Stimulated activated CD4-positive, alpha-beta T cell treated with anti-CD3 and anti-CD28 coated beads, Interleukin-4, amount 100 ng/mL, for 48 hours (primary cell): ENCODE measurements at regions not wholly inside any gene's neighbourhood (a gene's known extent, or its start where the extent isn't known, plus 50 kb on each side); places are given as distances from the start of the nearest gene placed in this dataset.
"Not testable (repeated sequence)": the region's sequence is repeated elsewhere in the genome, so short reads cannot be mapped to it uniquely, and the experiment has no call there.

Experiments used
- DNase-seq, 2 donors: peaks; one replicate each; pipeline ENCODE4 v3.0.0-alpha.2; 2020; ENCODE audit warnings: low read depth in 2 of 2

DNA sequence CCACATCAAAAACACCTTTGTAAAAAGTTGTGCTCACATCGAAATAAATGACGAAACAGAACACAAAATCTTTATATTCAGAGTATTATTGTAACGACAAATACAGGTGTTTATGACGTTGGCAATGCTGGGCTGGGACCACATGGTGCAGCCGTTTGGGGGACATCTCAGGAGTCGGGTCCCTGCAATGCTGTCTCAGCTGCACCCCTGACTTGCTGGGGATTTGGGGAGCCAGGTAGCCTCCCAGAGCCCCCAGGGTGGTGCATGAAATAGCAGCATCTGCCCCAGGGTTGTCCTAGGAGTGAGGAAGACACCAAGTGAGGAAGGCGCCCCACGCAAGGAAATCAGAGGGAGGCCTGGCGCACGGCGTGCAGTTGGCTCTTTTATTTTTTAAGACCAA, 1526.8 kb downstream of the BRD1 start:
- no peak for DNase-seq

DNA sequence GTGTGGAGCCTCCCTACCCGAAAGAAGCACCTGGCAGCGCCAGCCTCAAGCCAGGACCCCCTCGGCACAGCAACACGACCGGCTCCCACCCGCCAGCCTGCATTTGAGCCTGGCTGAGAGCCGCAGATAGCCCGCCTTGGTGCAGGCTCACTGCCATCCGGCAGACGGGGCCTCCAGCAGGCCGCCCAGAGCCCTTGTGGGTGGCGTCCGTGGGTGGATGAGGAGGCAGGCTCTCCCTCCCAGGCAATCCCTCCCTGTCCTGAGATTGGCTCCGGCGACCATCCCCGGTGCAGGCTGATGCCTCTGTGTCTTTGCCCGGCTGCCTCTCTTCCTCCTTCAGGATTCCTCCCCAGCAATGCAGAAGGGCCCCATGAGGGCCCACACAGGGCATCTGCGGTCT, 1527.9 kb downstream of the BRD1 start:
- DNase-seq: no peak

DNA sequence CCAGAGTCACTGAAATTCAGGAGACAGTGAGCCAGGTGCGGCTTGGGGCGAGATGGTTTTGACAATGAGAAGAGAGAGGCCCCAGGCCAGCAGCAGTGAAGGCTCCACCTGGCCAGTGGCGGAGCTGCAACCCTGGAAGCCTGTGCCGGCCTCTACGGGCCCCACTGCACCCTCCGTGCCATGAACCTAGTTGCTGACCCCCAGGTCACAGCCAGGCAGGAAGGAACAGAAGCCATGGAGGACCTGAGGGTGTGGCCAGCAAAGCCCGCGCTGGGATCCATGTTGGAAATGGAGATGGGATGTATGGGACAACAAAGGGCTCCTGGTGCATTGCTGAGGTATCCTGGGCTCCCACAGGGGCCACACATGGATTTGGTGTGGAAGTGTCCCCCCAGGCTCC, 1528.5 kb downstream of the BRD1 start:
- no peak for DNase-seq

DNA sequence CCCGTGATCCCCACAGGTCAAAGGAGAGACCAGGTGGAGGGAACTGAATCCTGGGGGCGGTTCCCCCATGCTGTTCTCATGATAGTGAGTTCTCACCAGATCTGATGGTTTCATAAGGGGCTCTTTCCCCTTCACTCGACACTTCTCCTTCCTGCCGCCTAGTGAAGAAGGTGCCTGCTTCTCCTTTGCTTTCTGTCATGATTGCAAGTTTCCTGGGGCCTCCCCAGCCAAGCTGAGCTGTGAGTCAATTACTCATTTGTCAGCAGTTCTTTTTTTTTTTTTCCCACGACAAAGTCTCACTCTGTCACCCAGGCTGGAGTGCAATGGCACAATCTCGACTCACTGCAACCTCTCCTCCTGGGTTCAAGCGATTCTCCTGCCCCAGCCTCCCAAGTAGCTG, 1530.4 kb downstream of the BRD1 start:
- no peak for DNase-seq

DNA sequence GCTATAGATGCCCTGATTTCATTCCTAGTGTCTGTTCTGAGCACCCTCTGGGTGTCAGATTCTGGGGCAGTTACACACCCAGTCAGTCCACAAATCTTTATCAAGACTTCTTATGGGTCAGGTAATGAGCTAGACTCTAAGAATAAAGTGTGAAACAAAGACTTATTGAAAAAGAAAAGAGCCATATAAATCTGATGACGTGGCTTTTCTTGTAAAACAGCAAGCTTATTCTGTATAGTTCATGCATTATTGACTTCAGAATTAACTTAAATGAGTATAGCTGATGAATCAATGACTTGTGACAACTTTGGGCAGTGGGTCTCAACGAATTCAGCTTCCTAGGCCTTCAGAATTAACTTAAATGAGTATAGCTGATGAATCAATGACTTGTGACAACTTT, 1527.5 kb downstream of the TBC1D22A start:
- not testable (repeated sequence) for DNase-seq

DNA sequence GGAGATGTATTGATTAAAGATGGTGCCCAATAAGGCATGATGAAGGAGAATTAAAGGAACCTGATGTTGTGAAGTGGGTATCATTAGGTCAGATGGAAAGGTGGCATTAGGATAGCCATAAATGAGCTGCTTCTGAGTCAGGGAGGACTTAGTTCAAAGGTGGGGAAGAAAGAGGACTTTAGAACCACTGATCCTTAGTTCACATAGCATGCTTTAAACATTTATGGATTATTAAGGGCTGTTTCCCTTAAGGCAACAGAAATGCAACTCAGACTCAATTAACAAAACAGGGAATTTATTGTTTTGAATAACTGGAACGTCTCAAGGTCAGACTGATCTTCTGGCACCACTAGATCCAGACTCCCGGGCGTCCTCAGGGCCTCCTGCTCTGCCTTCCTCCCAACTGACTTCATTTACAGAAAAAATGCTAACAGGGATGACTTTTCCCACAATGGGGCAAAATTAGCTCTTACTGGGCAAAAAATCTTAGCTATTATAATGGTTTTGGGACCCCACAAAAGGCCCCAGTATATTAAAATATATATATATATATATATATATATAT, 1526.0 kb downstream of the TBC1D22A start:
- no peak for DNase-seq

DNA sequence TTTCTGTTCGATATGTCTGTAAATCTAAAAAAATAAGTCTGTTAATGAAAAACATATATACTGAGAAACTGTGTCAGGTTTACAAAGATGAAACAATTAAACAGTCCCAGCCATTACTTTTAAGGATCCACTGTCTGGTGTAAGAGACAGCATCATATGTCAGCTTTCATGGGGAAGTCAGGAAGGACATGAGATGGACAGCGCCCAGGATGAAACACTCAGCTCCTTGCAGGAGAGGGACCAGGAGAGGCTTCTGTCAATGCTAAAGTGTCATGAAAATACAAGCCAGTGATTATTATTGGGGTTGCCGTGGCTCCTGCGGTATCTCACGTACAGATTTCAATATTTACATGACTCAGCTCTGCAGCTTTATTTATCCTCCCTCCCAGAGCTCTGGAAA, 1524.6 kb downstream of the TBC1D22A start:
- no peak for DNase-seq

DNA sequence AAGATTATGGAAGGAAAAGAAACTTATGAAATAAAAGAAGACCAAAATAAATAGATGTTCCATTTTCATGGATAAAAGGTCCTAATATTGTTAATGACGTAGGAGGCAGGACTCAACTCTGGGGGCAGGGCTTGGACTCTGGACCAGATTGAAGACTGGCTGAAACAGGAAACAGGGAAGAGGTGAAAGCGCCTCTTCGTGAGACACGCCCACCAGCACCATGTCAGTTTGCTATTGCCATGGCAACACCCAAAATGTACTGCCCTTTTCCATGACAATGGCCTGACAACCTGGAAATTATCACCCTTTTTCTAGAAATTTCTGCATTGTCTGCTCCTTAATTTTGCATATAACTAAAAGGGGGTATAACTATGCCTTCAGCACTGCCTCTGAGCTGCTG, 1522.2 kb downstream of the TBC1D22A start:
- no peak for DNase-seq

DNA sequence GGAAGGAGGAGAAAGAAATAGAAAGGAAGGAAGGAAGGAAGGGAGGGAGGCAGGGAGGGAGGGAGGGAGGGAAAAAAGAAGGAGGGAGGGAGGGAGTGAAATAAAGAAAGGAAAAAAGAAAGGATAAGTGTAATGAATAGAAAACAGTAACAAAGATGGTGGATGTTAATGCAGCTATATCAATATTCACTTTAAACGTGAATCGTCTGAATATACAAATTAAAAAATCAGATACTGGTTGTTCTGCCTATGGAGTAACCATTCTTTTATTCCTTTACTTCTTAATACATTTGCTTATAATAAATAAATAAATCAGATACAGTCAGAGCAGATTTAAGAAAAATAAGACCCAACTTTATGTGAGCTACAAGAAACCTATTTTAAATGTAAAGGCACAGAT, 1520.4 kb downstream of the TBC1D22A start:
- DNase-seq: no peak

DNA sequence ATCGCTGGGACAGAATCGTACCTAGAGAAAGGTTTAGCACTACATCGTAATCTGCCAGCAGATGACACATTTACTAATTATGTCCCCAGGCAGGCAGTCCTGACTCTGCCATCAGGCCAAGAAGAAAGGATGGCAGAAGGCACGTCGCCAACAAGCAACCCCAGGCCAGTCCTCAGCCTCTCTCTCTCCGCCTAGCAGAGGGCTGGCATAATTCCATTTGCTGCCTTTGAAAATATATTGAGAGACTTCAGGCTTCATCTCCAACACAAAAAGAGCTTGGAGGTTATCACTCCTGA, 1517.0 kb downstream of the TBC1D22A start:
- no peak for DNase-seq

DNA sequence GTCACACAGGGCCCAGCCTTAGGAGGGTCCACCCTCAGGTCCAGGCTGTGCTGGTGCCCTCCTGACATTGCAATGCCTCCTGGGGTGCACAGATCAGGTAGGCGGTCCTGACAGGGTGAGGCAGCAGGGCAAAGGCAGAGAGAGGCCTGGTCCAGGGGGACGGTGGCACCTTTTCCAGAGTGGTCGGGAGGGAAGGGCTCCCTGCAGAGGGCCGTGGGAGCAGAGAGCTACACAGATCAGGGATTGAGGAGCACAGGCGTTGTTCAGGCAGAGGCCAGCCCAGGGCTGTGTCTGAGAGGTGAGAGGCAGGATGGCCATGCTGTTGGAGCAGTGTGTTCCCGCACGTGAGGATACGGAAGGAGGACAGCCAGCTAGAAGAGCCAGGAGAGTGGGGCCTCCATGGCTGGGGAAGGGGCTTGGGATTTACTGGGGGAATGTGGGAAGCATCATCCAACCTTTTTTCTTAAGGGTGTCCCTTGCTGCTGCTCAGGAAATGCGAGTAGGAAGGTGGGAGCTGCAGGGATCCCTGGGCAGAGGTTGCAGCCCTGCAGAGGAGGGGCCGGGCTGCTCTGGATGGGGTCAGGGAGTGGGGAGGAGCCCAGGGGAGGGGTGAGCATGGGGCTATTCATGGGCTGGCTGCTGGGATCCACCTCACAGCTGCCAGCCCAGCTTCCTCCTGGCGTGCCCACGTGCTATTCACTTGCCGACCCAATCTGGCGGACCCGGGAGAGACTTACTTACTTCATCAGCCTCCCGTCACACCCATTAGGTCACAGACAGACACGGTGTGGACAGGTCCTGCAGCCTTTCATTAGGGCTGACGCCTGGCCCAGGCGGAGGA, 1516.4 kb downstream of the TBC1D22A start:
- DNase-seq: no peak

DNA sequence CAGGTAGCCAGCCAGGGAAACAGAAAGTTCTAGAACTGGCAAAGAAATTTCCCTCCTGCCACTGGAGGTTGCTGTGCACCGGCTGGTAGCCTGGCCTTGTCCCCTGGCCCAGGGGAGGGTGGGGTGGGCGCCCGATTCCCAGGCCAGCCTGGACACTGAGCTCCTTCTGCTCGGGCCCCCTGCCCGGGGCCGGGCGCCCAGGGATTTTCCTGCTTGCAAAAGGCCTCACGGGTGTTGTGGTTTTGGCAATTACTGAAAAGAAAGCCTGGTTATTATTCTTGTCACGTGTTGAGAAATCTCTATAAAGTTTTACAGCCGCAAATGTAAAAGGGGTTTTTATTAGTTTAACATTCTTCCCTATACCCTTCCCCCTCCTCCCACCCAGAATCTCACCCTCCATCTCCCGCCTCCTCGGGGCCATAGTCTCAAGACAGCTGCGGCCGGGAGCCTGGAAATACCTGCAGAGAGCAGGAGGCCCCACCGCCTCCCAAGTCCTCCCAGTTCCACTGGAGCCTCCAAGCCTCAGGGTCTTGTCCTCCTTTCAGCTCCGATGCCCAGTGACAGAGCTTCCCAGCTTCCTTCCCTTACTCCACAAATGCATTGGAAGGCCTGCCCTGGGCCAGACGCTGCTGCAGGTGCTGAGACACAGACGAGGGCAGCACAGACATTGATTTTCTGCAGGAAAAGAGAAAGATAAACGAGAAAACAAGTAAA, 1515.6 kb downstream of the TBC1D22A start:
- DNase-seq: no peak

DNA sequence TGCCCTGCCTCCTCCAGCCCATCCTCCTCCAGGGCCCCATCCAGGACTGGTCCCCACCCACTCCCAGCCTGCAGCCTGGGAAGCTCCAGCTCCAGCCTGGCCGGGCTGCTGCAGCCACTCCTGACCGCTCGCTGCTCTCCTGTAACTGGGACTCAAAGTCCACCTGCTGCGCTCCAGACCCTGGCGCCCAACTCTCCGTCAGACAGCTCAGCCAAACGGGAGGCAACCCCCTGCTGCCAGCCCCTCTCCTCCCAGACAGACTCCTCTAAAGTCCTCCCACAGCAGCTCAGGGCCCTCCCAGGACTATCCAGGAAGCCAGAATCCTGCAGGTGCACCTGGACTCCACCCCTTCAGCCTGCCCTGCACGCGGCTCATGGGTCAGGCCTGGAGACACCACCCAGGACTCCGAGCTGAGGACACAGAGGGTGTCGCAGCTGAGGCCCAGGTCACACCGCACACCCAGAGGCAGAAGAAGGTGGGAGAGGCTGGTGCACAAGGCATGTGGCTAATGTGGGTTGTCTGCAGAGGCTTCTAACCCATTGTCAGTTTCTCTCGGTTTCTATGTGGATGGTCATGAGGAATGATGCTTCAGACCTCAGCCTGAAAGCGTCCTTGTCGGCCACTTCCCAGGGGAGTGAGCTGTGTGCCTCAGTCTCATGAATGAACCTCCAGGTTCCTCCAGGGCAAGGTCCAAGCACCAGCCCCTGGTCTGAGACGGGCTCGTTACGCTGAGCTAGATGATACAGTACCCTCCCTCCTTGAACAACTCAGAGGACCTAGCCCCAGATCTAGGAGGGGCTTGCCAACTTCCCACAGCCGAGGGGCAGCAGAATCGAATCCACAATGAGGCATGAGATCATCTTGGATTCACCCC, 1514.8 kb downstream of the TBC1D22A start:
- no peak for DNase-seq

DNA sequence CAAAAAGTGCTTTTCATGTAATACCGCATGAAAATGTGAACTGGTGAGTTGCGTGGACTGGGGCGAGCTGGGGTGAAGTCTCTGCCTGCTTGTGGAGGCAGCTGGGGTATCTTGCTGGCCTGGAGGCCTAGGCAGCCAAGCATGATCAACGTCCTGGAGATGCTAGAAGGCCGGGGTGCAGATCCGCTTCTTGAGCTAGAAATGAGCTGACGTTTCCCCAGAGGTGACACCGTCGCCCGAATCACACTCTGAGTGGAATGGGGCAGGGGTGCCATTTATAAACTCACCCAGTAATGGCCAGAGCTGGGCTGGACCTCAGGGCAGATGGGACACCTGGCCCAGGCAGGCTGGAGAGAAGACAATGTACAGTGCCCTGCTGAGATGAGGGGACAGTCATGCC, 1513.0 kb downstream of the TBC1D22A start:
- DNase-seq: no peak

DNA sequence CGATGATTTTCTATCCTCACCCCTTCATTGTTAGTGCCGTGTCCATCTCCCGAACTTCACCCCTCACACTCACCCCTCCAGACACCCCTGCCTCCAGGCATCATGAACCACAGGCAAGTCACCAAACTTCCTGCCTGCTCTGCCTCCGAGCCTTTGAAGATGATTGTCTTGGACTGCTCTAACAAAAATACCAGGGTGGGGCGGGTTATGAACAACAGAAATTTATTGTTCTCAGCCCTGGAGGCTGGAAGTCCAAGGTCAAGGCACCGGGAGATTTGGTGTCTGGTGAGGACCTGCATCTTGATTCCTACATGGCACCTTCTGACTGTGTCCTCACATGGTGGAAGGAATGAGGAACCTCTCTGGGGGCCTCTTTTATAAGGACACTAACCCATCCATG, 1508.3 kb downstream of the TBC1D22A start:
- no peak for DNase-seq

DNA sequence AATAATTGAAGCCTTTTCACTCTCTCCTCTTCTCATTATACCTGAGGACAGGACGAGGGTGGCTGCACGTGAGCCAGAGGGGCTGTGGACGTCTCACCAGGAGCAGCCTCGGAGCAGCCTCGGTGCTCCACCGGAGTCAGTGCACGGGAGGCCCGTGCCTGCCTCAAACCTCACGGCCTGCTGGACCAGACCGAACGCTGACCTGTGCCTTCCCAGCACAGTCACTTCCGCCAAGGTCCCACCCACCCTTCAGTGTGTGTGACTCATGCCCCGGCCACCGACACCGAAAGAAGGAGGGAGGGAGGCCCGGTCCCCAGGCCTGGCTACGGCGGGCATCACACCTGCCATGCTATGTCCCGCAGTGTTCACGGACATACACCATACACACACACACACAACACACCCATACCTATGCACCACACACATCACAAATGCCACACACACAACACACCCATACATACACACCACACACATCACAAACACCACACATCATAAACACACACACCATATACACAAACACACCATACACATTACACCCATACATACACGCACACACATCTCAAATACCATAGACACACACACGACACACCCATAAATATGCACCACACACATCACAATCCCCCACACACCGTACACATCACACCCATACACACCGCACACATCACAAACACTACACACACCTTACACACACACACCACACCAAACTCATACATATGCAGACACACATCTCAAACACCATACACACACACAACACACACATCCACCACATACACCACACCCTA, 1506.5 kb downstream of the TBC1D22A start:
- DNase-seq: no peak

DNA sequence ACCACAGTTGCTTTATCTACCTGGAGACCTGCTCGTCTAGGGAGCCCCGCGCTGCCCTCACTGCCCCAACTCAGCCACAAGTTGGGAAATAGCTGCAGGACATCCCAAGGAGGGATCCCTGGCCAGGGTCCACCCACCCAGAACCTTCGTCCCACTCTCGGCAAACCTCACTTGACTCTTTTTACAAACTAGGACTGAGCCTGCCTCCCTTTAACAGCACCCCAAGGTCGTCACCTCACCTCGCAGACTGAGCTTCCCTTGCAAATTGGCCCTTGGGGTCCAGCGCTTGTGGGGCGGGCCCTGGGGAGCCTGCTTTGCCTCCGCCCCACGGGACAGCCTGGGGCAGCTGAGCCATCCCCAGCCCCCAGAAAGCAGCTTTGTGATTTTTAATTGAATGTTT, 1505.8 kb downstream of the TBC1D22A start:
- no peak for DNase-seq

DNA sequence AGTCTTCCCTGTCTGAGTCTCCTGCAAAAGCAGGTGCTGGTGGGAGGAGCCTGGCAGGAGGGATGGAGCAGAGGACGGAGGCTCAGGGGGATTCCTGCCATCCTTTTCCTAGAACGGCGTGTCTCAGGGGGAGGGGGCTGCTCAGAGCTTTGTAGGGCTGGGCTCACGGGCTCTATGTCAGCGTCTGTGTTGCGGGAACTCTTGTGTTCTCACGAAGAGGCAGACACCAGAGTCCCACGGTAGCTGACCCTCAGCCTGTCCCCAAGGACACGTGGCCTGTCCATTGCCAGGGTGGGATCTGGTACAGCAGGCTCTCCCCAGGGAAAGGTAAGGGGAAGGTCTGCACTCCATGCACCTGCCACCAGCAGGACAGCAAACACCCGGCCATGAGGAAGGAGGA, 1505.2 kb downstream of the TBC1D22A start:
- DNase-seq: no peak

DNA sequence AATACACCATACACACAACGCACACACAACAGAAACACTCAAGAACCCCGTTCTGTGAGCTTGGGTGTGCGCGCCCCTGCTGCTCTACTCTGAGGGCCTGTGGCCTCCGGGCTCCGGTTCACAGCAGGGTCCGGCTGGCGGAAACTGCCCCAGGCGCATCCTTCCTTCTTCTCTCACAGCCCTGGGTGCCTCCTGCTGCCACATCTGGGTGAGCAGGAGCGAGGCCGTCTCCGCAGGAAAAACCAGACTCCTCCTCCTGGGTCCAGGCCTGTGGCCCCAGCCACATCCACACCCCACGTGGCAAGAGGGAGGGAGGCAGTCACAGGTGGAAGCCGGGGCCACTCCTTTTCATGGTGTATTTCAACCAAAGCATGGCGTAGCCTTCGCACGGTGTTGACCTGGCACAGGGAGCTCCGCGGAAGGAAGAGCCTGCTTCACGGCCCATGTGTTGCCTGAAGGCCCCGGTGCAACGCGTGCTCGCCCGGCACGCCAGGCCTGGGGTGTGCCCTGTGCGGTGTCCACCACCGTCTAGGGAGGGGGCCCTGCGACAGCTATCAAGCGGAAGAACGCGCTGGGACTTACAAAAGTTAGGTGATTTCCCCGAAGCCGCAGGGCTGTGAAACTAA, 1502.7 kb downstream of the TBC1D22A start:
- DNase-seq: no peak

DNA sequence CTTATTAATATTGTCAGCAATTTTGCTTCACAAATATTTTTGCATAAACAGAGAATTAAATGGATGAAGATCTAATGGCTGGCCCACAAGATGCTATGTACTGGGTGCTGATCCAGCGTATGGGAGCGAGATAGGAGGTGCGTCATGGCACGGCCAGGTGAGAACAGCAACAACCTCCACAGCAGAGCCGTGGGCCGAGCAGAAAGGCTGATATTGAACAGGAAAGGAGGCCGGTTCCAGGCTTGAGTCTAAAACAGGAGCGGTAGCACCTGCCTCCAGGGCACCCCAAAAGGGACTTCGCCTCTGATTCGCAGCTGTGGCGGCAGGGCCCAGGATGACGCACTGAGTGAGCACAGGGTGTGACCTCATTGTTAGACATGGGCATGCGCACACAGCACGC, 1502.1 kb downstream of the TBC1D22A start:
- DNase-seq: no peak

DNA sequence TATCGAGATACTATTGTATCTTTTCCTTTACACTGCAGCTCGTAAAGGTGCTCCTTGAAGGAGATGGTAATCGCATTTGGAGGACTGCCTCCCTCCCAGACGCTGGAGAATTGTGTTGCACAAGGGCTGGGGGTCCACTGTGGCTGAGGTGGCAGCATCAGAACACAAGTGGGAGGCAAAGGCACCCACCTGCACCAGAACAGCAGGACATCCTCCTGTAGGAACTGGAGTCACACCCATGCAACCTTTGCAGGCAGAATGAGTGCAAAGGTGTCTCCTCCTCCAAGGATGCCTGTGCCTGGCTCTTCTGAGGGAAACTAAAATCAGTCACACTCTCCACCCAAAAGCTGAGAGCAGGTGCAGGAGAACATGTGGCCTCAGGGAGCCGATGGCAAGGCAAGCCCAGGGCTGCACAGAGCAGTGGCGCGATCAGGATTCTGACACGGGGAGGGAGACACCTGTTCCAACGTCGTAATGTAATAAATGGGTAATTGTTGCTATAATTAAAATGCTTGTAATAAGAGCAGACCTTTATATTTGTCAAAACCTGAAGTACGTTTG, 1501.4 kb downstream of the TBC1D22A start:
- no peak for DNase-seq
